Memory B cell (primary cell): ENCODE measurements at regions not wholly inside any gene's neighbourhood (a gene's known extent, or its start where the extent isn't known, plus 50 kb on each side); places are given as distances from the start of the nearest gene placed in this dataset.
A peak's percentile ranks its signal among the peaks of the same experiment; 100 is the strongest.

Experiments
- ATAC-seq: fragments of 150-1000 bp; cut with Tn5 transposase; 2 replicates; pipeline ENCODE4 v1.10.0; 2021; ENCODE audit warnings: low read depth, mild to moderate bottlenecking, moderate library complexity
- DNase-seq, 2 donors: peaks; one replicate each; pipeline ENCODE4 v3.0.0; 2022; ENCODE audit warnings: low spot score in 2 of 2
- H3K27ac Mint-ChIP-seq: one replicate; pipeline ENCODE4 v1.8.0; 2022; ENCODE audit warnings: mild to moderate bottlenecking, moderate library complexity, mixed read lengths
- H3K27me3 Mint-ChIP-seq: one replicate; pipeline ENCODE4 v1.8.0; 2022; ENCODE audit warnings: mixed read lengths
- H3K36me3 Mint-ChIP-seq: one replicate; pipeline ENCODE4 v1.8.0; 2022; ENCODE audit warnings: mild to moderate bottlenecking, mixed read lengths
- H3K4me1 Mint-ChIP-seq: one replicate; pipeline ENCODE4 v1.8.0; 2022; ENCODE audit warnings: mixed read lengths
- H3K4me3 Mint-ChIP-seq: one replicate; pipeline ENCODE4 v1.8.0; 2022; ENCODE audit warnings: mild to moderate bottlenecking, moderate library complexity, mixed read lengths
- H3K9me3 Mint-ChIP-seq: one replicate; pipeline ENCODE4 v1.8.0; 2022; ENCODE audit warnings: mixed read lengths

DNA sequence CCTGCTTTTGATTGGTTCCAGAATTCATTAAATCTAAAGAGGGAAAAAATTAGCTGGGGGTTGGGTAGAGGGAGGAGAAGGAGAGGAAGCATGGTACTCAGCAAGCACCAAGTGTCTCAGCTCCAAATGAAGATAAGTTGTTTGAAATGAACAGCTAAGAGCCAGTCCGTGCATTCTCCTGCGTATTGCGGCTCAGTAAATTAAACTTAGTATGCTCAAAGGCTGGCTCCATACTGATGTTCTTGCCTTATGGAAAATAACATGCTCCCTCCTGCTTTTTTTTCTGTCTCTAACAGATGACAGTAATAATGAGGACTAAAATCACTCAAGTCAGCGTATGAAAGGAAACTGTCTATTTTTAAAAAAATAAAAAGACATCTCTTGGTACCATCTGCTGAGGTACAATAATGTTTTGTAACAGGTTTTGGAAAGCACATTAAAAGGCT is 161.0 kb downstream of the SPATA31D1 start:
- no peak for ATAC-seq
- Mint-ChIP-seq H3K27me3 (peaks cover 3% of the 10 kb centered on the region), H3K36me3 (no peaks in the 10 kb centered on the region), H3K9me3 (no peaks in the 10 kb centered on the region), H3K4me1 (peaks cover 5% of the 10 kb centered on the region), H3K4me3 (no peak overlapping the region), H3K27ac (no peak overlapping the region)
- DNase-seq, result no peak

DNA sequence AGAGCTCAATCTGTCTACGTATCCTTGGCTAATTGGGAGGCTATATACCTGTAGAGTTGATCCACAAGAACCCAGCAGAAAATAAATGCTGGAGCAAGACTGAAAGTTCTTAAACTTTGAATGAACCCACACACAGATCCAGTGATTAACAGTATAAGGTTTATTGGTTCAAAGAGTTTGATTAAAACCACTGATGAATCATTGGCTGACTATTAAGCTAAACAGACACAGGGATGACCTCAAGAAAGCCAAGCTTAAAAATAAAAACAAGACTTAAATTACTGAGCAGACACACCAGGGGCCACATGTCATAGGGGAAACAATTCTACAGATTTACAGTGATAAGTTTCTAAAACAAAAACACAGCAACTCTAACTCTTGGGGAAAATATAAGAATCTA is 163.6 kb downstream of the SPATA31D1 start:
- no peak for DNase-seq

DNA sequence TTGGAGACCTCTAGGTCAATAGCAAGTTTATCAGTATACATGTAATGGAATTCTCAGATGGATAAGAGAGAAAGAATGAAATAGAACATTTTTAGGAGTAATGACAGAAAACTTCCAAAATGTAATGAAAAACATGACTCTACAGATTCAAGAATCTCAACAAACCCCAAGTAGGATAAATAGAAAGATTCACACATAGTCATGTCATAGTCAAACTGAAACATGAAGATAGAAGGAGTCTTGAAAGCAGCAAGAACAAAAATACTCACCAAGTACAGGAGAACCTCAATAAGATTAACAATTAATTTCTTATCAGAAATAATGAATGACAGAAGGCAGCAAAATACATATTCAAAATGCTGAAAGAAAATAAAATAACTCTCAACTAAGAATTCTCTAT is 164.5 kb downstream of the SPATA31D1 start:
- peaks cover 2% of the 10 kb centered on the region for H3K36me3 Mint-ChIP-seq
- DNase-seq (no peak), ATAC-seq (no peak)
- H3K4me3 Mint-ChIP-seq, result no peak overlapping the region
- H3K27me3 Mint-ChIP-seq, result no peaks in the 10 kb centered on the region
- H3K27ac Mint-ChIP-seq, result no peak overlapping the region
- H3K9me3 Mint-ChIP-seq, result no peaks in the 10 kb centered on the region
- H3K4me1 Mint-ChIP-seq, result peaks cover 6% of the 10 kb centered on the region

More for the DNA sequence above, 163.6 kb downstream of the SPATA31D1 start:
- no peak for ATAC-seq
- Mint-ChIP-seq H3K36me3 (no peaks in the 10 kb centered on the region), H3K27me3 (no peaks in the 10 kb centered on the region), H3K4me3 (no peak overlapping the region), H3K27ac (no peak overlapping the region), H3K4me1 (peaks cover 4% of the 10 kb centered on the region), H3K9me3 (no peaks in the 10 kb centered on the region)

DNA sequence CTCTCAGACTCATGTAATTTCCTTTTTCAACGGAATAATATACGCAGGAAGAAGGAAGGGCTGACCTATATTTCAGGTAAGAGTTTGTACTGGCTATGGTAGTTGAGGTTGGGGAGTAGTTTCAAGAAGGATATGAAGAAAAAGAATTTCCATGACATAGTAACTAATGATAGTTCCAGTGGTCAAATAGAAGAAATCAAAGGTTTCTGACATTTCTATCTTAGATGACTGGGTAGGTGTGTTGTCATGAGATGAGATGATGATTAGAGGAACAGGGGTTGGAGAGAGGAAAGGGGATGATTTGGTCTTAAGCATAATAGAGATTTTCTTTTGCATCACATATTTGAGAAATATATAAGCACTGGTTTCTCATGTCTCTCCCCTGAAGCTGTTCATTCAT is 166.0 kb downstream of the SPATA31D1 start:
- Mint-ChIP-seq H3K4me1 (peaks cover 6% of the 10 kb centered on the region), H3K4me3 (no peak overlapping the region), H3K36me3 (peaks cover 2% of the 10 kb centered on the region), H3K9me3 (no peaks in the 10 kb centered on the region), H3K27ac (no peak overlapping the region), H3K27me3 (no peaks in the 10 kb centered on the region)
- no peak for DNase-seq
- ATAC-seq, result no peak

DNA sequence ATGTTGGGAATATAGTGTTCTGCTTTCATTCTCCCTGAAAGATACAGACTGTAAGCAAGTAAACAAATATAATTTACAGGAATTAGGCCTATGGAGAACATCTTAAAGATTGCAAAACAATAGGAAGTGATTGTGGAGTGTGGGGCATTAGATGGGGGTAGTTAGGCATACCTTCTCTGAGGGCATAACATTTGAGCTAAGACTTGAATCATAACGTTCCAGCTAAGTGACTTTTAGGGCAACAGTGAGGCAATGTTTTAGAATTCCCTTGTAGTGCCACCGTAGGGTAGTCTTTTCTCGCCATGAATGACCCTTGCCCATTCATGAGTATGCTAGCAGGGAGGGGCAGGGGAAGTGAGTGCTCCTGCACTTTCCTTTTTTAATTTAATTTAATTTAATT is 173.3 kb downstream of the SPATA31D1 start:
- DNase-seq, result no peak
- Mint-ChIP-seq H3K9me3 (no peaks in the 10 kb centered on the region), H3K27ac (no peak overlapping the region), H3K4me1 (peaks cover 2% of the 10 kb centered on the region), H3K27me3 (no peaks in the 10 kb centered on the region), H3K36me3 (peaks cover 2% of the 10 kb centered on the region), H3K4me3 (no peak overlapping the region)
- no peak for ATAC-seq

DNA sequence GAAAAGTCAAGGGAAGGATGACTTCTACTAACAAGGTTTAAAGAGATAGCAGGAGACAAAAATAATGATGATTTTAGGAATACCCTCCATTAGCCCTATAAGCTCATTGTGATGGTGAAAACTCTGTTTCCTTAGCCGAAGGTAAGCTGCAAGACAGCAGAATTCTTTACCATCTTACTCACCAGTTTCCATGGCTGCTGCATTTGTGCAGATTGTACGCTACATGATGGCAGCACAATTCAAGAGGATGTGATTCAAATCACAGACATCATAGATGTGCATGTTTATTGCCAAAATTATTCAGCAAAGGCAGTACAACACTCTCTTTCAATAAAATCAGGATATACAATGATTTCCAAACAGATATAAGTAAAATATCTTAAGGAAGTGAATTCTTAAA is 175.6 kb downstream of the SPATA31D1 start:
- Mint-ChIP-seq H3K4me1 (peaks cover 6% of the 10 kb centered on the region), H3K4me3 (no peak overlapping the region)

DNA sequence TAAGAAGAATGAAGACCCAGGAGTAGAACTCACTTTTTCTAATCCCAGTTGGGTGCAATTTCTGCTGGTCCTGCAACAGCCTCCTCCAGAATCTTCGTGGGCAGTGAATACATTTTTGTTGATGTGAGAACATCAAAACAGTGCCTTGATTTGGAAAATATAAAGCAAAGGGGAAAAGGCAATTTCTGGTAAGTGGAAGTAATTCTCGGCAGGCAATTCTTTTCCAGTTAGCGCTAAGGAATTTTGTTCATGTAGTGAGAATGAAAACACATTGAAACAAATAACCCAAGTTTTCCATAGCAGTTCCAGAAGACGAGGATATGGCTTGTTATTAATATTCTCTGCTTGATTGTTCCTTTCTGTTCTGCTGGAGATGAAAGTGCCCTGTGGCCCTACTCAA is 178.7 kb downstream of the SPATA31D1 start:
- Mint-ChIP-seq H3K4me3 (no peak overlapping the region), H3K4me1 (peaks cover 10% of the 10 kb centered on the region), H3K36me3 (no peaks in the 10 kb centered on the region), H3K27me3 (no peaks in the 10 kb centered on the region), H3K9me3 (no peaks in the 10 kb centered on the region), H3K27ac (no peak overlapping the region)
- ATAC-seq (no peak), DNase-seq (no peak)

More for the DNA sequence above, 175.6 kb downstream of the SPATA31D1 start:
- ATAC-seq, result no peak
- Mint-ChIP-seq H3K27ac (no peak overlapping the region), H3K27me3 (no peaks in the 10 kb centered on the region), H3K9me3 (no peaks in the 10 kb centered on the region), H3K36me3 (no peaks in the 10 kb centered on the region)
- no peak for DNase-seq

DNA sequence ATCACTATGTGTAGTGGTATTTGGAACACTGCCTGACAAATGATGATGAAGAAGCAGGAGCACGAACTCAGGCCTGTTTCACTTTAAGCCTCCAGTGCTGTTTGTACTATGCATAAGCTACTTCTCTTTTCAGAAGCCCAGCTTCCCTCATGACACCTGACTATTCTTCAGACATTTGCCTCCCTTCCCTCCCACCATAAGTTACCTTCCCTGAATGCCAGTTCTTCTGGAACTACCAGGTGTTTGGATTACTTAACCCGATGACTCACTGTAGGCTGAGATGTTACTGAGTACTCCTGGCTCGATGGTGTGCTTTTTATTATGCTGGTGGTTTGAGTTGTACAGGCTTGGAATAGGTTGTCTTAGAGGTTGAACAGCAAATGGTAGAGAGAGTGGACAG is 180.0 kb downstream of the SPATA31D1 start:
- Mint-ChIP-seq H3K27ac (peak overlapping the region; percentile 53), H3K27me3 (no peaks in the 10 kb centered on the region), H3K36me3 (no peaks in the 10 kb centered on the region), H3K4me3 (no peak overlapping the region), H3K9me3 (no peaks in the 10 kb centered on the region), H3K4me1 (peaks cover 10% of the 10 kb centered on the region)
- ATAC-seq (peak; percentile 38), DNase-seq (no peak)

DNA sequence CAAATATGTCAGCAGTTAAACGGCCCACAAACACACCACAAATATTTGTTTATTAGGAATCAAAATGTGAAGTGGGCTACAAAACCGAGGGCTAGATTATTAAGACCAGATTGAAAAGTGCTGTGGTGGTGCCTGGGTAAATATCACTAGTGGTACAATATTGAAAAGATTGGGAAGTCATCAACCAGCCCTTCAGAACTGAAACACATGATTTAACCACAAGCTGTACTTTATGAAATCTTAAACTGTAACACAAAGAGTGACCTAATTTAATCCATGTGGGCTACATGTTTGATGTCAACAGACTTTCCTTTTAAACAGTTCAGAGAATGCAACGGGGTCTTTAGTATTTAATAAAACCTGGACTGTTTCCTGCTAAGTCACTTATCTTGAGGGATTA is 182.3 kb downstream of the SPATA31D1 start:
- Mint-ChIP-seq H3K4me1 (peaks cover 12% of the 10 kb centered on the region), H3K9me3 (no peaks in the 10 kb centered on the region), H3K27ac (no peak overlapping the region), H3K4me3 (no peak overlapping the region), H3K36me3 (no peaks in the 10 kb centered on the region), H3K27me3 (no peaks in the 10 kb centered on the region)
- no peak for ATAC-seq
- no peak for DNase-seq

DNA sequence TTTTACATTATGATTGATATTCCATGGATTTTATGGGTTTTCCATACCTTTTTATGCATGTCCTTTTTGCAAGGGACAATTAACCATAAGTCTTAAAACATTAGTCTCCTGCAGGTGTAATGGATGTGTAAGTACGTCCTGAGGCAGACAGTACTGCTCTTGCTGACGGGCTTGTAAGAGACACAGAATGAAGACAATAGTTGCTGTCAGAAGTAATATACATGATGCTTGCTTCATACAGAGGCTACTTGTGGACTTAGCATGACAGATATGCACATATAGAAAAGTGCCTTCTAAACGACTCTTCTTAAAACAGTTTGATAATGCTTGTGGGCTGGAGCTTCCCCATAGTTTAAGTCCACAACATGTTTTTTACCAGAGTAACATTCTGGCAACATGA is 182.7 kb downstream of the SPATA31D1 start:
- Mint-ChIP-seq H3K4me1 (peaks cover 12% of the 10 kb centered on the region), H3K27me3 (no peaks in the 10 kb centered on the region), H3K36me3 (no peaks in the 10 kb centered on the region), H3K27ac (no peak overlapping the region), H3K4me3 (no peak overlapping the region), H3K9me3 (no peaks in the 10 kb centered on the region)
- DNase-seq (no peak), ATAC-seq (no peak)

DNA sequence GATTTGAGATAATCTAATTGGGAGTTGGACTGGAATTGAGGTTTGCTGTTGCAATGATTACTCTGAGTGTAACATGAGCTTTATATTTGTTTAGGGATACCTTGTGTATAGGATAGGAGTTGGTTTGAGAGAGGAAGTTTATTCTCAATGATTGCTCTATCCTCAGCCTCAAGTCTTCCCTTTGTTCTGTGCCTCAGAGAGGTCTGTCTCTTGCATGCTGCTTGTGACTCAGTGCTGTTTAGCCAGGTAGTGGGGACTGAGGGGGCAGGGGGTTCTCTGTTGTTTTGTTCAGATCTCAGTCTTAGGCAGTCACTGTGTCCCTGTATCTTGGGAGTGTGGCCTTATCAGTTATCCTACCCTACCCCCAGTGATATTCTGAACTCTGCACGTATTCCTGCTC is 192.1 kb downstream of the SPATA31D1 start:
- no peak for DNase-seq
- no peak overlapping the region for H3K27ac Mint-ChIP-seq
- peaks cover 19% of the 10 kb centered on the region for H3K4me1 Mint-ChIP-seq
- no peak overlapping the region for H3K4me3 Mint-ChIP-seq
- no peaks in the 10 kb centered on the region for H3K27me3 Mint-ChIP-seq
- H3K9me3 Mint-ChIP-seq, result no peaks in the 10 kb centered on the region
- ATAC-seq, result no peak
- no peaks in the 10 kb centered on the region for H3K36me3 Mint-ChIP-seq

DNA sequence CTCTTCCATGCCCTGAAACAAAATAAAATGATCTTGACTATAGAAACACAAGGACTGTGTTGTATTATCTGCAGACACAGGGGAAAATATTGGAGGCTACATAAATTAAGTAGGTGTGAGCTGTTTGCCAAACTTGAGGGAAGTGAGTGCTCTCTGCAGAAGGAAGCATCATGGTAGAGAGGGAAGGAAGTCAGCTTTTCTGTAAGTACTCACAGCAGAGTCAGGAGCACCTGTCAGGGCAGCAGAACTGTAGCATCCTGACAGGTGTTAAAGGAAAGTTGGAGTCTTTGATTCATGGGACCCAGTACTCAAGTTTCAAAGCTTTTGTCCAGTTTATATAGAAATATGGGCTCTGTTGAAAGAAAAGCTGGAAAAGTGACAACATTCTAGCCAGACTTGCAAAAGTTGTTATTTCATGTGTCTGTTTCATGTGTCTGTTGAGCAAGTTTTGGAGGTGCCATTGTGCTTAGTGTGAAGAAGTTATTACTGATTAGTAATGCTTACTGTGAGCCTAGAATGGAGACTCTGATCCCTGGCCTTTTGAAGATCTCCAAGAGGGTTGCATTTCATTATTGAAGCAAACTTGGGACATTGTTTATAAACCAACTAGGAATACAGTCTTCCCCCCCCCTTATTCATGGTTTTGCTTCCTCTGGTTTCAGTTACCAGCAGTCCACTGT is 194.7 kb downstream of the SPATA31D1 start:
- Mint-ChIP-seq H3K4me3 (no peak overlapping the region), H3K27ac (no peak overlapping the region), H3K36me3 (no peaks in the 10 kb centered on the region), H3K4me1 (peaks cover 21% of the 10 kb centered on the region), H3K27me3 (peaks cover 2% of the 10 kb centered on the region), H3K9me3 (no peaks in the 10 kb centered on the region)
- ATAC-seq, result peak; percentile 26
- no peak for DNase-seq

DNA sequence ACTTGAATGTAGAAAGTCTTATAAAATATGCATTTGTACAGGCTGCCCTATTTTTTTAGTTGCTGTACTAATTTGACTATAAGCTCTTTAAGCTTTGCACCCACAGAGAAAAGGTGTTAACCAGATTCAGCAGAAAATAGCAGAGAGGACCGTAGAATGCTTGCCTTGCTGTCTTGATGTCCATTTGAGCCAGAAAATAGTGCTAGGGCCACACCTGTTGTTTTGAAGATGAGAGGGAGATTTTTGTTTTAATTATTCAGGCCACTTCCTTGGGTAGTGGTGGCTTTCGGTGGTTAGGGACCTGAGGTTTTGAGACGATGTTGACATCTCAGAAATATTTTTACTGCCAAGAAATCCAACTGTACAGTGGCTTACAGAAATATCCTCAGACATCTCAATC is 196.0 kb downstream of the SPATA31D1 start:
- Mint-ChIP-seq H3K4me1 (peaks cover 21% of the 10 kb centered on the region), H3K4me3 (peak overlapping the region; percentile 0)
- ATAC-seq, result peak; percentile 79

DNA sequence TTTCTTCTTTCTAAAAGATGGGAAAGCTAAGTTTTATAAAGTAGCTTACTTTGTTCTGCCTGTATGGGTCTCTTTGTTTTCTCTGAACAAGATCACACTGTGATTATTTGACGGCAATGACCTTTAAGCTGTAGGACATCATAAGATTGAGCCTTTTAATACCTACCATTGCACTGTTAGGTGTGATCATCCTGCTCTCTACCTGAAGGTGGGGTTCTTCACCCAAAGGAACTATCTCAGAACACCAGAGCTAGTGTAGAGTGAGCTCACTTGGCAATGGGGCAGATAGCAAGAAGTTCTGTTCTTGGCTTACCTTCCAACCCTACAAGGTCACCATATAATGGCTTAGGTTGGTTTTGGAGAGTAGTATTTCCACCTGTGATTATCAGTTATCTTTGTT is 200.2 kb downstream of the SPATA31D1 start:
- H3K27me3 Mint-ChIP-seq, result peaks cover 2% of the 10 kb centered on the region
- peaks cover 4% of the 10 kb centered on the region for H3K36me3 Mint-ChIP-seq
- no peak overlapping the region for H3K4me3 Mint-ChIP-seq
- DNase-seq (no peak), ATAC-seq (peak; percentile 31)
- H3K27ac Mint-ChIP-seq, result no peak overlapping the region
- H3K9me3 Mint-ChIP-seq, result peaks cover 3% of the 10 kb centered on the region
- H3K4me1 Mint-ChIP-seq, result peaks cover 20% of the 10 kb centered on the region

More for the DNA sequence above, 196.0 kb downstream of the SPATA31D1 start:
- no peak for DNase-seq
- peak overlapping the region; percentile 71 for H3K27ac Mint-ChIP-seq
- H3K9me3 Mint-ChIP-seq, result no peaks in the 10 kb centered on the region
- H3K36me3 Mint-ChIP-seq, result no peaks in the 10 kb centered on the region
- peaks cover 2% of the 10 kb centered on the region for H3K27me3 Mint-ChIP-seq

DNA sequence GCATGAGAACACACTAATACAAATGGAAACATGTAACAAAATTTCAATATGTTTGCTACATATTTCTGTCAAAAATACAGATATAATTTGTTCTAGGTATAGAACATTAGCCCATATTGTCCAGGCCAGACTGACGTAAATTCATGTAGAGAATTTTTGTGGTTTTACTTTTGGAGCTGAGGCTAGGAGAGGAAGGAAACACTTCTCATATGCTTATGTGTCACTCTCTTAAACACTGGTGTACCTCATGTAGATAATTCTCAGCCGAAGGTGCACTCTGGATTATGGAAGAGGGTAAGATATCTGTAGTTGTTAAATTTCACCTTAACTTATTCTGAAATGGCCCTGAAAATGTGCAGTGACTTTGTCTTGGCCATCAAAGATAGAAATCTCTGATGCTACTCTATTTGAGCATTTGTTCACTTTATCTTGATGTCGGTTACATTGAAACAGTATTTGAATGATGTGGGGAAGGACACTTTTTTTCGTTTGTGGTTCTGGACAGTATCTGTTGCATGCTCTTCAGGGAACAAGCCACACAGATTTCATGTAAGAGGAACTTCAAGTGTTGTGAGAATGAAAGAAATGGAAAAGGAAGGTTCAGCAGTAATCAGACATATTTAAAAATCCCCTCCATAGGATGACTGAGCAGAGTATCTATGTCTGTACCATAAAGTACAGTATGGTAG is 202.7 kb downstream of the SPATA31D1 start:
- Mint-ChIP-seq H3K27ac (no peak overlapping the region), H3K27me3 (peaks cover 2% of the 10 kb centered on the region), H3K4me3 (no peak overlapping the region), H3K4me1 (peaks cover 8% of the 10 kb centered on the region), H3K9me3 (peaks cover 7% of the 10 kb centered on the region), H3K36me3 (peaks cover 10% of the 10 kb centered on the region)
- no peak for DNase-seq
- no peak for ATAC-seq
